Liver (tissue), 8 donors: ENCODE measurements at regions not wholly inside any gene's neighbourhood (a gene's known extent, or its start where the extent isn't known, plus 50 kb on each side); places are given as distances from the start of the nearest gene placed in this dataset.

Source experiments
- DNase-seq: peaks from one replicate; pipeline ENCODE4 v3.0.0-alpha.2; 2017; ENCODE audit warnings: low spot score
- H3K27ac ChIP-seq, 2 donors: one replicate each; pipeline ENCODE4 v1.7.0; 2013; ENCODE audit warnings: inconsistent platforms in 2 of 2, low read length in 2 of 2, control low read depth in 1 of 2, low read depth in 1 of 2, mild to moderate bottlenecking in 1 of 2
- H3K27me3 ChIP-seq, 4 donors: one replicate each; pipeline versions ENCODE4 v1.6.1 to v1.7.0; 2013; ENCODE audit warnings: low read length in 3 of 4, inconsistent platforms in 1 of 4, mild to moderate bottlenecking in 1 of 4, moderate library complexity in 1 of 4; ENCODE audit not compliant: control insufficient read depth in 4 of 4, insufficient read depth in 4 of 4
- H3K36me3 ChIP-seq, 4 donors: one replicate each; pipeline versions ENCODE4 v1.6.1 to v1.7.0; 2013; ENCODE audit warnings: low read length in 3 of 4, mild to moderate bottlenecking in 3 of 4, low read depth in 1 of 4, moderate library complexity in 1 of 4; ENCODE audit not compliant: control insufficient read depth in 4 of 4, insufficient read depth in 3 of 4
- H3K4me1 ChIP-seq, 4 donors: one replicate each; pipeline versions ENCODE4 v1.6.1 to v1.7.0; 2013; ENCODE audit warnings: low read length in 3 of 4, mild to moderate bottlenecking in 3 of 4, moderate library complexity in 1 of 4; ENCODE audit not compliant: control insufficient read depth in 4 of 4, insufficient read depth in 4 of 4
- H3K4me3 ChIP-seq, 3 donors: one replicate each; pipeline versions ENCODE4 v1.6.1 to v1.7.0; 2013; ENCODE audit warnings: low read length in 3 of 3, control low read depth in 1 of 3, low read depth in 1 of 3, mild to moderate bottlenecking in 1 of 3
- H3K9ac ChIP-seq, 2 donors: one replicate each; pipeline ENCODE4 v1.7.0; 2013; ENCODE audit warnings: low read length in 2 of 2, mild to moderate bottlenecking in 2 of 2, moderate library complexity in 2 of 2, control low read depth in 1 of 2, low read depth in 1 of 2
- H3K9me3 ChIP-seq, 4 donors: one replicate each; pipeline versions ENCODE4 v1.6.1 to v1.7.0; 2013; ENCODE audit warnings: low read length in 3 of 4; ENCODE audit not compliant: control insufficient read depth in 4 of 4
- CTCF ChIP-seq: fragments of 150-350 bp; IDR thresholded peaks from 2 replicates; pipeline ENCODE4 v1.5.1; 2017; ENCODE audit warnings: improper control_type of control experiment, low read depth, low read length; ENCODE audit not compliant: missing input control
- FOXA1 ChIP-seq: IDR thresholded peaks from 2 replicates; pipeline ENCODE4 v1.6.1; 2016; ENCODE audit warnings: antibody characterized with exemption
- FOXA2 ChIP-seq: IDR thresholded peaks from 2 replicates; pipeline ENCODE4 v1.6.1; 2016; ENCODE audit warnings: antibody characterized with exemption
- GABPA ChIP-seq, 2 donors: IDR thresholded peaks in 1 of 2; conservative IDR thresholded peaks in 1 of 2; 2 replicates each; pipeline ENCODE4 v1.6.1; 2016; ENCODE audit warnings: antibody characterized with exemption in 2 of 2, mild to moderate bottlenecking in 1 of 2, moderate library complexity in 1 of 2
- HNF4G ChIP-seq: IDR thresholded peaks from 2 replicates; pipeline ENCODE4 v1.6.1; 2016; ENCODE audit warnings: antibody characterized with exemption
- JUND ChIP-seq, 2 donors: IDR thresholded peaks; 2 replicates each; pipeline ENCODE4 v1.6.1; 2016; ENCODE audit warnings: antibody characterized with exemption in 2 of 2
- MAX ChIP-seq: IDR thresholded peaks from 2 replicates; pipeline ENCODE4 v1.6.1; 2016; ENCODE audit warnings: antibody characterized with exemption
- NR2F2 ChIP-seq: IDR thresholded peaks from 2 replicates; pipeline ENCODE4 v1.6.1; 2016; ENCODE audit warnings: antibody characterized with exemption
- RAD21 ChIP-seq, 2 donors: IDR thresholded peaks; 2 replicates each; pipeline ENCODE4 v1.6.1; 2016; ENCODE audit warnings: antibody characterized with exemption in 2 of 2, mild to moderate bottlenecking in 2 of 2
- RXRA ChIP-seq, 2 donors: IDR thresholded peaks; 2 replicates each; pipeline ENCODE4 v1.6.1; 2017 to 2018; ENCODE audit warnings: antibody characterized with exemption in 2 of 2, mild to moderate bottlenecking in 1 of 2
- SP1 ChIP-seq: IDR thresholded peaks from 2 replicates; pipeline ENCODE4 v1.6.1; 2018; ENCODE audit warnings: antibody characterized with exemption, mild to moderate bottlenecking
- TAF1 ChIP-seq: conservative IDR thresholded peaks from 2 replicates; pipeline ENCODE4 v1.6.1; 2016; ENCODE audit warnings: antibody characterized with exemption, mild to moderate bottlenecking
- YY1 ChIP-seq: IDR thresholded peaks from 2 replicates; pipeline ENCODE4 v1.6.1; 2016; ENCODE audit warnings: antibody characterized with exemption, mild to moderate bottlenecking
- WGBS: extraction: QIAGEN DNeasy Blood & Tissue Kit; methylation state at CpG from one replicate; pipeline ENCODE4 v1.1.7; 2013; 5-methylcytosine and 5-hydroxymethylcytosine counted together
- TF ChIP-seq, protein P1 (sequence below): IDR thresholded peaks from 2 replicates; pipeline ENCODE4 v1.6.1; 2016; ENCODE audit warnings: antibody characterized with exemption
- donor health status: healthy.
- donor health status: healthy.
- donor health status: healthy.
- donor health status: healthy.
- donor health status: healthy.

GRCh38 chr4:75338352-75338880 lies 175.8 kb downstream of the RCHY1 start:
- TF ChIP-seq, protein P1, sequence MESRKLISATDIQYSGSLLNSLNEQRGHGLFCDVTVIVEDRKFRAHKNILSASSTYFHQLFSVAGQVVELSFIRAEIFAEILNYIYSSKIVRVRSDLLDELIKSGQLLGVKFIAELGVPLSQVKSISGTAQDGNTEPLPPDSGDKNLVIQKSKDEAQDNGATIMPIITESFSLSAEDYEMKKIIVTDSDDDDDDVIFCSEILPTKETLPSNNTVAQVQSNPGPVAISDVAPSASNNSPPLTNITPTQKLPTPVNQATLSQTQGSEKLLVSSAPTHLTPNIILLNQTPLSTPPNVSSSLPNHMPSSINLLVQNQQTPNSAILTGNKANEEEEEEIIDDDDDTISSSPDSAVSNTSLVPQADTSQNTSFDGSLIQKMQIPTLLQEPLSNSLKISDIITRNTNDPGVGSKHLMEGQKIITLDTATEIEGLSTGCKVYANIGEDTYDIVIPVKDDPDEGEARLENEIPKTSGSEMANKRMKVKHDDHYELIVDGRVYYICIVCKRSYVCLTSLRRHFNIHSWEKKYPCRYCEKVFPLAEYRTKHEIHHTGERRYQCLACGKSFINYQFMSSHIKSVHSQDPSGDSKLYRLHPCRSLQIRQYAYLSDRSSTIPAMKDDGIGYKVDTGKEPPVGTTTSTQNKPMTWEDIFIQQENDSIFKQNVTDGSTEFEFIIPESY, result no peak
- no peak for TF ChIP-seq RXRA (IDR thresholded peaks at IDR 0.05)
- no peak for TF ChIP-seq JUND (IDR thresholded peaks at IDR 0.05)
- TF ChIP-seq HNF4G, result no peak
- TF ChIP-seq GABPA (IDR thresholded peaks at IDR 0.05 in 1 of 2, conservative IDR thresholded peaks at IDR 0.05 in 1 of 2), result no peak
- no peak for TF ChIP-seq FOXA1
- TF ChIP-seq FOXA2, result no peak
- TF ChIP-seq YY1, result no peak
- TF ChIP-seq CTCF, result no peak
- TF ChIP-seq SP1, result no peak
- no peak for TF ChIP-seq RAD21 (IDR thresholded peaks at IDR 0.05)
- no peak overlapping the region for H3K4me3 ChIP-seq

DNA sequence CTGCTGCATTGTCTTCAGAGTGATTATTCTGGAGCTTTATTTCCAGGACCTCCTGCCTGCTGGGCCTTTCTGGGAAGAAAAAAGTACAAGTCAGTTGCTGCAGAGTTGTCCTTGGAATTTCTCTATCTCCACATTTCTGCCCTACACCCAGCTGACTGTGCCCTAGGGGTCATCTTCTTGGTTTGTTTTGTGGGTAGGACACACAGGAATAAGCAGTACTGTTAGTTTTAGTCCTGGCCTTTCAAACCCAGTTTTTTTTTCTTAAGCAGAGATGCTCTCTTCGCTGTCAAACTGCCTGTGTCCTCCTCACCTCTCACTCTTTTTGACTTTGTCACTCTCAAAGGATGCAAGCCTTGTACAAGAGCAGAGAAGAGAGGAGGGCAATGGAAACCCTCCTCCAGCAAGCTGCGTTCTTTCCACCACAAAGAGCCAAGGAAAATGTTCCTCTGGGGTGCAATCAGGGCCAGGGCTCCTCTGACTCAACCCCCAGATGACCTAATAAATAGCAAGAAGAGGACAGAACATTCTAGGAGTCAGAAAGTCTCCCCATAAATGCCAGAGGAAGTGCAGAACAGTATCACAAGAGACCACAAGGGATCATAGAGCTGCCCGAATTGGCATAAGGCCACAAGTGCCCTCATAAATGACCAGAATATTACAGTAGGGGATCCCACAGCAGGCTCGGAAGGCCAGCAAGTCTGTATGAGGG lies 186.2 kb downstream of the RCHY1 start:
- Histone ChIP-seq H3K27ac (no peak overlapping the region), H3K27me3 (peaks cover 0 to 4% (median 0%) of the 10 kb centered on the region in 4 donors), H3K9me3 (peaks cover 0 to 4% (median 0%) of the 10 kb centered on the region in 4 donors), H3K4me1 (no peaks in the 10 kb centered on the region), H3K36me3 (no peaks in the 10 kb centered on the region), H3K4me3 (no peak overlapping the region), H3K9ac (no peak overlapping the region)
- 60% methylated on average over 4 of the region's 4 CpGs for WGBS
- no peak for DNase-seq
- TF ChIP-seq CTCF (no peak), NR2F2 (peak; percentile 49), YY1 (no peak), FOXA1 (no peak), MAX (no peak), TAF1 (no peak)

More at GRCh38 chr4:75338352-75338880, 175.8 kb downstream of the RCHY1 start:
- Histone ChIP-seq H3K36me3 (no peaks in the 10 kb centered on the region), H3K4me1 (no peaks in the 10 kb centered on the region), H3K9me3 (no peaks in the 10 kb centered on the region), H3K27ac (no peak overlapping the region), H3K9ac (no peak overlapping the region), H3K27me3 (no peaks in the 10 kb centered on the region)
- 60% methylated on average over 1 of the region's 1 CpG for WGBS
- no peak for DNase-seq
